HG02571 (cell line): ENCODE measurements at regions not wholly inside any gene's neighbourhood (a gene's known extent, or its start where the extent isn't known, plus 50 kb on each side); places are given as distances from the start of the nearest gene placed in this dataset.
"Not testable (repeated sequence)": the region's sequence is repeated elsewhere in the genome, so short reads cannot be mapped to it uniquely, and the experiment has no call there.

ENCODE experiments used
- ATAC-seq: cut with Tn5 transposase; IDR thresholded peaks from one replicate; pipeline ENCODE4 v1.9.1; 2021; ENCODE audit warnings: mild to moderate bottlenecking, moderate library complexity; ENCODE audit not compliant: unreplicated experiment

DNA sequence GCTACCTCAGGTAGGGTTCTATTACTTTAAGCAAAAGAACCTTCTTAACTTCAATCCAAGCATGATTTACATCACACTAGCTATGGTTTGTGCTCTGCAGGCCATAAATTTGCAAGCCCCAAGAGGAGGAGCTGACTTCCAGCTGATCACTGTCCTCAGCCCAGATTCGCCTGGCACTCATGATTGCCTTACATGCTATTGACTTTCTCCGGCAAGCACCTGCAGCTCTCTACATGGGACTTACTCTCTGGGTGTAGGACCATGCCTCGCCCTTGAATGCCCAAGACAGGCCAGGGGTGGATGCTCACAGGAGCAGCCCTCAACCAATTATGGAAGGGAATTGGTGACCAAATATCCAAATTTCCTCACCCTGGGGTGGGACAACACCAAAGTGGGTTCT lies 99.8 kb downstream of the ESM1 start:
- no peak for ATAC-seq

DNA sequence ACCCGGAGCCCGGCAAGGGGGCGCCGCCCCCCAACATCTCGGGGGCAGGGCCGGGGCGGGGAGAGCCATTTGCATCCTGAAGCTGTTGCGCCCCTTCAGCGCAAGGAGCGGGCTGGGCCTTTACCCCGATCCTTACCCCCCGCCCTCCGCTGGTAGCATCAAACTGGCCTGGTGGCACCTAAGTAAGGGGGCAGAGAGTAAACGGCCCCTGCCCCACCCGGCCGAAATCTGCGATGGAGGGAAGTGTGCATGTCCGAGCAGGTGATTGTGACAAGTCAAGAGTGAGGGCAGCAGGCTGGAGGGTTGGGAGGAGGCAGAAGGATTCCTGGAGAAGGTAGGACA lies 101.2 kb downstream of the ESM1 start:
- ATAC-seq: no peak

- ATAC-seq: no peak
These were observed 101.8 kb downstream of the ESM1 start for GRCh38 chr5:54883374-54884194.

DNA sequence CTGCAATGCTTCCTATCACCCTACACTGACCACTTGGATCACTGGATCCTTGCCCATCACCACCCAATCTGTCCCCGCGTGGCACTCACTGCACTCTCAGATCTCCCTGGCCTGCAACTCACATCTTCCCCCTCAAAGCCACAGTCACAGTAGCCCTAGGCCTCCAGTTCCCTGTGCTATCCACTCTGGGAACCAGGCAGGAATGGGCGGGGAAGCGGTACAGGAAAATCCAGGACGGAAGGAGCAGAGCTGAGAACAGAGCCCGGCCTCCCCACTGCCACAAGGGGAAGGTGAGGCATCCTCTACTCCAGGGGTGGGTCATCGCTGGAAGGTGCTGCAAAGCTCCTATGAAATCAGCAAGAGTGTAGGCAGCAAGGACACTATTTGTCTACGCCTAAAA lies 102.6 kb downstream of the ESM1 start:
- ATAC-seq: no peak

DNA sequence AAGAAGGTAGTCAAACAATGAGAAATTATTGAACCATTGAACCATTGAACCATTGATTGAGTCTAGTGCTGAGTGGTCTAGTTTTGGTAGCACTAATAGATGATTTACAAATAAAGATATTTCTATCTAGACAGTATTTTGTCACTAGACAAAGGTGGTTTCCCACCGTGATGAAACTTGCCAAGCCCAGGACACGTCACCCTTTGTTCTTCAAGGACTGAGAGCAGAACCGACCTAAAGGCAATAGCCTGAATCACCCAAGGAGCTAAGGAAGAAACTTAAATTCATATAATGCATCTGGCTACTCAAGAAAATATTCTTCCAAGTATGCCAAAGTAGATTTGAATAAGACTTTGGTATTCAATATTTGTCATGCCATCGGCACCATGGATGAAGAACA lies 103.3 kb downstream of the ESM1 start:
- ATAC-seq: no peak

- no peak for ATAC-seq
These were observed 103.9 kb downstream of the ESM1 start for GRCh38 chr5:54881286-54882005.

GRCh38 chr5:54876976-54877375 lies 108.4 kb downstream of the ESM1 start:
- ATAC-seq: no peak

- ATAC-seq: no peak
These were observed 108.8 kb downstream of the ESM1 start for GRCh38 chr5:54876556-54876955.

- no peak for ATAC-seq
These were observed 110.9 kb downstream of the ESM1 start for GRCh38 chr5:54874337-54875021.

- ATAC-seq: no peak
These were observed 111.7 kb downstream of the ESM1 start for GRCh38 chr5:54873691-54874090.

- ATAC-seq: no peak
These were observed 112.6 kb downstream of the ESM1 start for GRCh38 chr5:54872810-54873209.

DNA sequence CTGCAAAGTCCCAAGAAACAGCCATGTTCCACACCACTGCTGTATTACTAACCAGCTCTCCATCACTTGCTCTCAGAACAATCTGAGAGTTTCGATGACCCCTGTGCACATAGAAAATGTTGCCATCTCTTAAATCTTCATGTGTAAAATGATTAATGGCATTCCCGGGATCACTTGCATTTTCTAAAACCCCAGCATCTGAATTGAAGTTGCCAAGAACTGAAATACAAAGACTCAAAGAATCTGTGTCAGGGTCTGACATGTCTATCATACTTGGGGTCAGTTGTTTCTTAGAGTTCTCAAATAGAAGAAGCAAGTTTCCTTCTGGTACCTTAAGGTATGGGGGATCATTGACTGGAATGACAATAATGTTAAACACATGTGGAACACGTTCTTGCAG lies 115.1 kb downstream of the ESM1 start:
- no peak for ATAC-seq

GRCh38 chr5:54869691-54870090 lies 115.7 kb downstream of the ESM1 start:
- ATAC-seq: no peak

GRCh38 chr5:54868511-54869483 lies 116.6 kb downstream of the ESM1 start:
- ATAC-seq: no peak

- no peak for ATAC-seq
These were observed 118.0 kb downstream of the ESM1 start for GRCh38 chr5:54867310-54867944.

DNA sequence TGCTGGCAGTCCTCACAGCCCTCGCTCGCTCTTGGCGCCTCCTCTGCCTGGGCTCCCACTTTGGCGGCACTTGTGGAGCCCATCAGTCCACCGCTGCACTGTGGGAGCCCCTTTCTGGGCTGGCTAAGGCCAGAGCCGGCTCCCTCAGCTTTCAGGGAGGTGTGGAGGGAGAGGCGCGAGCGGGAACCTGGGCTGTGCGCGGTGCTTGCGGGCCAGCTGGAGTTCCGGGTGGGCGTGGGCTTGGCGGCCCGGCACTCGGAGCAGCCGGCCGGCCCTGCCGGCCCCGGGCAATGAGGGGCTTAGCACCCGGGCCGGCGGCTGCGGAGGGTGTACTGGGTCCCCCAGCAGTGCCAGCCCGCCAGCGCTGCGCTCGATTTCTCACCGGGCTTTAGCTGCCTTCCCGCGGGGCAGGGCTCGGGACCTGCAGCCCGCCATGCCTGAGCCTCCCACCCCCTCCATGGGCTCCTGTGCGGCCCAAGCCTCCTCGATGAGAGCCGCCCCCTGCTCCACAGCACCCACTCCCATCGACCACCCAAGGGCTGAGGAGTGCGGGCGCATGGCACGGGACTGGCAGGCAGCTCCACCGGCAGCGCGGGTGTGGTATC lies 120.4 kb downstream of the ESM1 start:
- ATAC-seq: not testable (repeated sequence)

GRCh38 chr5:54862036-54862435 lies 123.4 kb downstream of the ESM1 start:
- ATAC-seq: no peak

- no peak for ATAC-seq
These were observed 124.0 kb downstream of the ESM1 start for GRCh38 chr5:54861212-54861894.

DNA sequence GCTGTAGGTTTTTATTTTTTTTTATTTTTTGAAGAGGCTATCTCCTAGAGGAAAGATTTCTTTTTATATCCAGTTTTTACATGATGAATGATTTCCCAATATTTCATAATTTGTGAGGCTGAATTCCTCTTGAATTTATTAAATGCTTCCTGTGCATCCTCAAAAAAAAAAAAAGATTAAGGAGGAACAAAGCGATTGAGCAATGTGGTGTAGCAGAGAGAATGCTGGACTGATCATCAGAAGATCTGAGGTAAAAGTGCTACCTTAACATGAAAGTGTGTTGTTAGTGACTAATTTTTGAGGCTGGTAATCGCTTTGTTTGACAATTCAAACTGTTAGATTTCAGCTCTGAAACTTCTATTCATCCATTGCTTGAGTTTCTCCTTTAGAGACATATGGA lies 125.1 kb downstream of the ESM1 start:
- no peak for ATAC-seq
